Stimulated activated CD4-positive, alpha-beta T cell treated with anti-CD3 and anti-CD28 coated beads, Interleukin-15, amount 100 ng/mL, for 1 hour (primary cell): ENCODE measurements at regions not wholly inside any gene's neighbourhood (a gene's known extent, or its start where the extent isn't known, plus 50 kb on each side); places are given as distances from the start of the nearest gene placed in this dataset.

ENCODE experiments used
- DNase-seq, 2 donors: peaks; one replicate each; pipeline ENCODE4 v3.0.0-alpha.2; 2020; ENCODE audit warnings: low read depth in 1 of 2, low spot score in 1 of 2

DNA sequence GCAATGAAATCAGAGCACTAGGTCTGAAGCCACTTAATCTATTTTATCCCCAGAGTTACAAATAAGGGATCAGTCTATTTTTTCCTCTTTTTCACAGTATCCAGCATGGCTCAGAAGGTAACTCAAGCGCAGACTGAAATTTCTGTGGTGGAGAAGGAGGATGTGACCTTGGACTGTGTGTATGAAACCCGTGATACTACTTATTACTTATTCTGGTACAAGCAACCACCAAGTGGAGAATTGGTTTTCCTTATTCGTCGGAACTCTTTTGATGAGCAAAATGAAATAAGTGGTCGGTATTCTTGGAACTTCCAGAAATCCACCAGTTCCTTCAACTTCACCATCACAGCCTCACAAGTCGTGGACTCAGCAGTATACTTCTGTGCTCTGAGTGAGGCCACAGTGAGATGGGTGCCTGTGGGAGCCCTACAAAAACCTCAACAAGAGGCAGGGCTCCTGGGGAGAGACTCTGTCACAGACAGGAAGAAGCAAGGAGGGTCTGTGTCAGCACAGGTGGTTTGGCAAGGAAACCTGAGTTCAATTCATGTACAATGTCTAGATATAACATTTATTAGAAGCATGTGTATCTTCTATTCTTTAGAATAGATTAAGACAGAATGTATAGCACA is 334.3 kb upstream of the OR4E1 start:
- DNase-seq = no peak

DNA sequence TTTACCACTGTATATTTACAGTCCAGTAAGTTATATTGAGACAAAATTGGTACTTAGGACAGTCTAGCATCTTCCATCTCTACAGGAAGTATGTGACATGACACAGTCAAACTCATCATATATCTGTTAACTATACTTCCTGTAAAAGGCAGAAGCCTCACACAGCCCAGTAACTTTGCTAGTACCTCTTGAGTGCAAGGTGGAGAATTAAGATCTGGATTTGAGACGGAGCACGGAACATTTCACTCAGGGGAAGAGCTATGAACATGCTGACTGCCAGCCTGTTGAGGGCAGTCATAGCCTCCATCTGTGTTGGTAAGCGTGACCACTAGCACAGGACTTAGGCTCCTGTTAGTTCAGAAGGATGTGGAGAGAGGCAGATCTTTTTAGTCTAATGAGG is 333.7 kb upstream of the OR4E1 start:
- no peak for DNase-seq

DNA sequence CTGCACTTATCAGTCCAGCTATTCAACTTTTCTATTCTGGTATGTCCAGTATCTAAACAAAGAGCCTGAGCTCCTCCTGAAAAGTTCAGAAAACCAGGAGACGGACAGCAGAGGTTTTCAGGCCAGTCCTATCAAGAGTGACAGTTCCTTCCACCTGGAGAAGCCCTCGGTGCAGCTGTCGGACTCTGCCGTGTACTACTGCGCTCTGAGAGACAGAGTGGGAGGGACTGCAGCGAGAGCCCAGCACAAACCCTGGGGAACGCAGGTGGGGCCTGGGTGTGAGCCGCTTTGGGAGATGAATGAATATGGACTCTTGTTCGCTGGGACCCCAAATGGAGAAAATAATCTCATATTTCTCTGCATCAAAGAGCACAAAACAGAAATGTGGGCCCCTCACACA is 329.8 kb upstream of the OR4E1 start:
- no peak for DNase-seq

DNA sequence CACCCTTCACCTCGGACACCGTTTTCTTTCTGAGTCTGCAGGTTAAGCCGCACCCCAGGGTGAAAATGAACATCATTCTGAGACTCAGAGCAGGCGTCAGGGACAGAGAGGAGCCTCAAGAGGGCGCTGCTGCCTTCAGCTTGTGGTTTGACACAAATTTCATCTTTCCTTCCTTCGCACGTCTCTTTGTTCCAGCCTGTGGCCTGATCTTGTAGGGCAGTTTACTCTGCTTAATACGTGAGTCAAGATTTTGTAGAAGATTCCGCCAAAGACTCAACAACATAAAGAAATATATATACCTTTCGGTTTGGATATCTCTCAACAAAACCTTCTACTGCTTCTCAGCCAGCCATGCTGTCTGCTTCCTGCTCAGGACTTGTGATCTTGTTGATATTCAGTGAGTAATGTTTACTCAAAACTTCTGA is 329.3 kb upstream of the OR4E1 start:
- peak; percentile 29 to 55 for DNase-seq

DNA sequence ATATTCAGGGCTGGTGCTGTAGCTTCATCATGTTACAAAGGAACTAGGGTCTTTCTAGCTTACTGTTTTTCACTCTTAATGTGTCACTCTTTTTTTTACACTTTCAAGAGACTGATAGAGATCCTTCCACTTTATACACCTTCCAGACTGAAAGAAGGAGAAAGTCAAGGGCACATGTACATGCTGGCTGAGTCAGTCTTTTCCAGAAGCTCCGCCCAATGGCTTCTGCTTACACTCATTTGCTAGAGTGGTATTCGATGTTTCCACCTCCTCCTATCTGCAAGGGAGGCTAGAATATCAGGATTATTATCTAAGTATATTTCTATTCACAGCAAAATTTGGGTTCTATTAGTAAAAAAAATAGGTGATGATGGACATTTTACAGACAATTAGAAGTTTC is 325.8 kb upstream of the OR4E1 start:
- DNase-seq = no peak

DNA sequence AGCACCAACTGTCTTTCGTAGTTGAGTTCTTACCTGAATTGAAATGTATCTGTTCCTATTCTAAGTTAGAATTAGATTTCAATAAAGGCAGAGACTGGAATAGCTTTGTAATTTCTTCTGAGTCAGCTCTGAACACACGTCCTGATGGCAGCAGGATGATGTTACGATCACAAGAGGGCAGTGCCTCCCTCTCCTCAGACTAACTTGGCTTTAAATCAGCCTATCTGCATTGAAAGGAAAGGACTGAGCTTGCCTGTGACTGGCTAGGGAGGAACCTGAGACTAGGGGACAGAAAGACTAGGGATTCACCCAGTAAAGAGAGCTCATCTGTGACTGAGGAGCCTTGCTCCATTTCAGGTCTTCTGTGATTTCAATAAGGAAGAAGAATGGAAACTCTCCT is 323.7 kb upstream of the OR4E1 start:
- no peak for DNase-seq

DNA sequence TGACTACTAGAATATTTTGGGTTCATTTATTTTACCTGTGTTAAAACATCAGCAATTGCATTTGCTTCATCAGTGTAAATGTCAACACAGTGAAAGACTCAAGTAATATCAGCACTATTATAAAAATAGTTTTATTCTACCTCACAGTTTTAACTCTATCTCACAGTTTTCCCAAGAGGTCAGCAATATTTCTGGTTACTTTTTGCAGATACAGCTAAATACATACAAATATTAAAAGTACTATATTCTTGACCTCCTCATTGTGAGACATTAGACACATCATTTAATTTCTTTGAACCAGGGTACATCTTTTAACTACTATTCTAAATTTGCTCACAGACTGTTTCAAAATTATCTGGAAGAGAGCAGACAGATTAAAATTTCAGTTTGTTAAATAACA is 321.7 kb upstream of the OR4E1 start:
- no peak for DNase-seq

DNA sequence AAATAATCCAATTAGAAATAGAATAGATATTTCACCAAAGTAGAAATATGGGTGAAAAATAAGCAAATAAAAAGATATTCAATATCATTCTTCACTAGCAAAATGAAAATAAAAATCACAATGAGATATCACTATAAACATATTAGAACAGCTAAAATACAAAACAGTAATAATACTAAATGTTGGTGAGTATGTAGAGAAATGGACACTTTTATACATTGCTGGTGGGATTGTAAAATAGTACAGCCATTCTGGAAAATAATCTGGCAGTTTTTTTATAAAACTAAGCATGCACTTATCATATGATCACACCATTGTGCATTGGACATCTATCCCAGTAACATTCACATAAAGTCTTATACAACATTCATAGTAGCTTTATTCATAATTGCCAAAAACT is 320.2 kb upstream of the OR4E1 start:
- DNase-seq = no peak

DNA sequence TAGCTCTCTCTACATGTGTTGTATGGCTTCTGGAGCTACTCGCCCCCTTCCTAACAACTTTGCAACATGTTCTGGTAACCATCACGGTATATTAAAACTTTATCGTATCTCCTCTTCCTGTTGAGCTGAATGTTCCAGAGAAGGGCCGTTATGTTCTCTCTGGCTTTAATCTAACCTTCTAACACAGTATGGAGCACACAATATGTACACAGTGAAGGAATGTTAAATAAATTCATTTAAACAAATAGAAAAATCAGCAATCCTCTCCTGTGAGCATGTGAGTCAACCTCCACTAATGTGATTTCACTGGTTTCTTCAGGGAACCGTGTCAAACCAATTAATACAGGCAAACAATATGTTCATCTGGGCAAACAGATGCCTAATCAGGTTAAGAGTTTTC is 319.5 kb upstream of the OR4E1 start:
- no peak for DNase-seq

DNA sequence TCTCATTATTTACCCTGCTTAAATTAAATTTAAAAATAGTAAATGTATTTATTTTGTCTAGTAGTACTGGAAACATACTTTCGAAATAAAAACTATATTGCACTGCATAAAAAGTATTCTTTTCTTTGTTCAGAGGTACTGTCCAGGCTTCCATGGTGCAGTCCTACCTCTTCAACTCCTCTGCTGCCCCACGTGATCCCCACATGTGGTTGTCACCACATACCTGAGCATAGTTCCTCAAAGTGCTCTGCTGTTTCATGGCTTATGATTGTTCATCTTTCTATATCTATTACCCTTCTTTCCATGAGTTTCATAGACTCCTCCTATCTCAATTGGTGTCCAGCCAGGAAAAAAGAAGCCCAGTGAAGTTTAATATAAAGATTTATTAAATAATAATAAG is 317.5 kb upstream of the OR4E1 start:
- no peak for DNase-seq

DNA sequence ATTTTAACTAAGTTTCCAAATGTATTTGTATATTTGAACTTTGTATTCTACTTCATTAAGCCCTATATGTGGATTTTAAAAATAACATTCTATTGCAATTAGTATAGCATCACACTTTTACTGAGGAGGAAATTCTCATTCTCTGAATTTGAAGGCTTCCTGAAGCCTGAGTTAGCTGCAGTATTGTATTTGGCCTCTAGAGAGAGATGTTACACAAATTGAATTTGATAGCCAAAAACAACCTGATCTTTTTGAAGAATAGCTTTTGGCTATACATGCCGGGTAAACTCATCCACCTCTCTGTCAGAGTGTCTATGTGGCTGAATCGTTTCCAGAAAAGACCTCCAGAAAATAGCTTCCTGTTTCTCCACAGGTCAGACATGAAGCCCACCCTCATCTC is 316.5 kb upstream of the OR4E1 start:
- no peak for DNase-seq

DNA sequence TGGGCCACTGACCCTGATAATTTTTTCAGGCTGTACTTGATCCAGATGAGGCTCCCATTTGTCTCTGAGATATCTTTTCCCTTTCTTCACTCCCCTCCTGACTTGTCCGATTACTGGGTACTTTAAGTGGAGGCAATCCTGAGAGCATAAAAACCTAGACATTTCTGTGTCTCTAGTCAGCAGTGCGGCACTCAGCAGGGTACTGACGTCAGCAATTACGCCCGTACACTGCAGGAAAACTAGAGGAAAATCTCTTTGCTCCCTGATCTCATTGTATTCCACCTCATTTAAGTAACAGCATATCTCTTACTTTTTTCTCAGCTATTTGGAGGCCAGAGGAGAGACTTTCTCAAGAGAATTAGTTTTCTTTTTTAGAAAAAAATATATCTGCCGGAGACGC is 315.5 kb upstream of the OR4E1 start:
- no peak for DNase-seq

DNA sequence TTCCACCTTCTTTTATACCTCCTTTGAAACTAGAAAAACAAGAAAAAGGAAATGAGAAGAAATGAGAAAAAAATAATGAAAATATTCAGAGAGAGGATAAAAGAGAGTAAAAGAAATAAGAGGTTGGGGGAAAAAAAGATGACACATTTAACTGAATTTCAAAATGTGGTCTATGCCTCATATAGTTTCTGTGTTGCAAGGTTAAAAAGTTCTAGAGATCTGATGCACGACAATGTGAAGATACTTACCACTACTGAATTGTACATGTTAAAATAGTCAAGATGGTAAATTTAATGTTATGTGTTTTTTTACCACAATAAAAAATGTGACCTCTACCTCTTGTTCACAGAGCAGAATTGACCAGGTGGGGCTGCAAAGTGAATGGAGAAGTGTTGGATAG is 314.8 kb upstream of the OR4E1 start:
- DNase-seq = no peak

DNA sequence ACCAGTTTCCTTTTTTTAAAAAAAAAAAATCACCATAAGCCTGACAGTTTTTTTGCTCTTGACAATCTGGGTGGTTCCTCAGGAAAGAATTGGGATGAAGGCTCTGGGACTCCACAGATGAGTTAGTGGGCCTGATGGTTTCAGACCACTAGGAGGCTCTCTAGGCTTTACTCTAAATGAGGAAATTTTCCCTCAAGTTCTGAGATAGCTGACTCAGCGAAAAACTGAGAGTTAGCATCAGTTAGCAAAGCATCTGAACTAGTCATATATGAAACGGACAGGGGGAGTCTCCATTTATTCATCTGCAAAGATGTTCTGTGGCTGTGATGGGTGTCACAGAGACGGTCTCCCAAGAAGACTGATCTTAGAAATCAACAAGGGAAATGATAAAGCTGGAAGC is 314.3 kb upstream of the OR4E1 start:
- no peak for DNase-seq

DNA sequence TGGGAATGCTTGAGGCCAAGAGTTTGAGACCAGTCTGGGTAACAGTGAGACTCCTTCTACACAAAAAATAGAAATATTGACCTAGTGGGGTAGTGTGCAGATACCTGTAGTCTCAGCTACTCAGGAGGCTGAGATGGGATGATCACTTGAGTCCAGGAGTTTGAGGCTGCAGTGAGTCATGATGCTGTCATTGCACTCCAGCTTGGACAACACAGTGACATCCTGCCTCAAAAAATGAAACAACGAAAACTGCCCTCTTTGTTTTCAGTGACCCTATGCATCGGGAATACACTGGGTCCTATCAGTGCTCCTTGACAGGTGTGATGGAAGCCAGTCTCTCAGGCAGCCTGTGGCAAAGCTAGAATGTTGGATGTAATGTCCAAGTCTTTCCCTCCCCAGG is 311.5 kb upstream of the OR4E1 start:
- no peak for DNase-seq

DNA sequence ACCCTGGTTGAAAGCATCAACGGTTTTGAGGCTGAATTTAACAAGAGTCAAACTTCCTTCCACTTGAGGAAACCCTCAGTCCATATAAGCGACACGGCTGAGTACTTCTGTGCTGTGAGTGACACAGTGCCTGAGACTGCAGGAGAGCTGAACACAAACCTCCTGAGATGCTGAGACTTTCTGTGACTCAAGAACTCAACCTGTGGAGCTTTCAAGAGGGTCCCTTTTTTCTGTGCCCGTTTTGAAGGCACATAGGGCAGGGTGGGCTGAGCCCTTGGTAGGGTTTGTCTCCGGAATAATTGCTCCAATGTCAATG is 305.3 kb upstream of the OR4E1 start:
- no peak for DNase-seq

DNA sequence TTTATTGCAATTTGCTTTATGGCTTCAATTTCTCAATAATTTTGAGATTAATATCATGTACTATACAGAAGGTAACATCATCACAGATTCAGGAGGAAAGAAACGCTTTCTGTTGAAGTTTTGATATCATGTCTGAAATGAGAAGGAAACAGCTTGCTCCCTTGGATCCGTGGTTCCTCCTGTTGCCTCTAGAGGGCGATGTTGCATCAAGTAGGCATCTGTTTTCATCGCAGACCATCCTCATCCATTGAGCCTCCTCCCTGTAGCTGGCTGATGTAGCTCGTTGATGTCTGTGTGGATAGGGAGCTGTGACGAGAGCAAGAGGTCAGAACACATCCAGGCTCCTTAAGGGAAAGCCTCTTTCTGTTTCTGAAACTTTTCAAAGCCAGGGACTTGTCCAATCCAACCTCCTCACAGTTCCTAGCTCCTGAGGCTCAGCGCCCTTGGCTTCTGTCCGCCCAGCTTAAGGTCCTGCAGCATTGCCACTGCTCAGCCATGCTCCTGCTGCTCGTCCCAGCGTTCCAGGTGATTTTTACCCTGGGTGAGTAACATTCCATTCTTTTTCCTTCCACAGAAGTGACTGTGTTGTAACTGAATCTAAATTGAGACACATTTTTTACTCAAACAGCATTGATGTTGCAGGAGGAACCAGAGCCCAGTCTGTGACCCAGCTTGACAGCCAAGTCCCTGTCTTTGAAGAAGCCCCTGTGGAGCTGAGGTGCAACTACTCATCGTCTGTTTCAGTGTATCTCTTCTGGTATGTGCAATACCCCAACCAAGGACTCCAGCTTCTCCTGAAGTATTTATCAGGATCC is 304.8 kb upstream of the OR4E1 start:
- peak in 1 of 2 donors; percentile 22 for DNase-seq

DNA sequence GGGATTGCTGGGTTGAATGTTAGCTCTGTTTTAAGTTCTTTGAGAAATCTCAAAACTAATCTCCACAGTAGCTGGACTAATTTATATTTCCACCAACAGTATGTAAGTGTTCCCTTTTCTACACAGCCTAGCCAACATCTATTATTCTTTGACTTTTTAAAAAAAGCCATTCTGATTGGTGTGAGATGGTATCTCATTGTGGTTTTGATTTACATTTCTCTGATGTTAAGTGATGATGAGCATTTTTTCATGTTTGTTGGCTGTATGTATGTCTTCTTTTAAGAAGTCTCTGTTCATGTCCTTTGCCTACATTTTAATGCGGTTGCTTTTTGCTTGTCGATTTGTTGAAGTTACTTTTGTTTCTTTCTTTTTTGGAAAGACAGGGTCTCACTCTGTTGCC is 301.1 kb upstream of the OR4E1 start:
- no peak for DNase-seq

DNA sequence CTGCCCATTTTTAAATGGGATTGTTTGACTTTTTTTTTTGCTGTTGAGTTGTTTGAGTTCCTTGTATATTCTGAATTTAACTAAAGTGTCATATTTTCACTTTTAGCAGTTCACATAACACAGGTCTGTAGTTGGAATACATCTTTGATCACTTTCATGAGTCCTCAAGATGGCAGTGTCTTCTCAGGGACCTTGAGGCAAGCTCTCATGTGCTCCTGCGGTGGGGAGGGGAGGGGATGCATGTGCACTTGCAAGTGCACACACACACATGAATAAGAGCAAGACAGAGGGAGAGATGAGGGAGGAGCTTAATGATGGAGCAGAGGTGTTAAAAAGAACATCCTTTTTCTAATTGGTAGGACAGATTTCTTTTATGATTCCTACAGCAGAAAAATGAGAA is 291.4 kb upstream of the OR4E1 start:
- peak in 1 of 2 donors; percentile 2 for DNase-seq

DNA sequence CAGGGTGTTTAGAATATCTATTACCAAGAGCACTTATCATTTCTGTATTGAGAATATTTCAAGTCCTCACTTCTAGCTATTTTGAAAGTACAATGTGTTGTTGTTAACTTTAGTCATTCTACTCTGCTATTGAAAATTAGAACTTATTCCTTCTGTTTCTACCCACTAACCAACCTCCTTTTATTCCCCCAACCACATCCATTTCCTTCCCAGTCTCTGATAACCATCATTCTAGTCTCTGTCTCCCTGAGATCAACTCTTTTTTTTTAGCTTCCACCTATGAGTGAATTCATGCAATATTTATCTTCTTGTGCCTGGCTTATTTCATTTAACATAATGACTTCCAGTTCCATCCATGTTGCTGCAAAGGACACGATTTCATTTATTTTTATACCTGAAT is 290.6 kb upstream of the OR4E1 start:
- DNase-seq = no peak

DNA sequence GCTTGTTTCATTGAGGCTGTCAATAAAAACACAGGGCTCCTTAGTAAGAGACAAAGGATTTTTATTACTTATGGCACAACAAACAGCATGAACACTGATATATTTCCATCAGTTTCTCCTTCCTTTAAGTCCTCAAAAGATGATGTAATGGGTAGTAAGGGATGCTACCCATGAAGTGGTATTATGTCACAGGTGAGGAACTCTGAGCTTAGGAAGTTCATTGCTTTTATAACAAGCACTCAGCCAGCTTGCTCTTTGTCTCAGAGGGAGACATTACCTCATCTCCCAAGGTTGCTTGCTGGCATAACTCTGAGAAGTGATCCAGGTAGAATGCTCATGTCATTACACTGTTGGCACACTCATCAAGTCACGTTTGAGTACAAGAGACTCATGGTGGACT is 287.0 kb upstream of the OR4E1 start:
- DNase-seq = no peak

DNA sequence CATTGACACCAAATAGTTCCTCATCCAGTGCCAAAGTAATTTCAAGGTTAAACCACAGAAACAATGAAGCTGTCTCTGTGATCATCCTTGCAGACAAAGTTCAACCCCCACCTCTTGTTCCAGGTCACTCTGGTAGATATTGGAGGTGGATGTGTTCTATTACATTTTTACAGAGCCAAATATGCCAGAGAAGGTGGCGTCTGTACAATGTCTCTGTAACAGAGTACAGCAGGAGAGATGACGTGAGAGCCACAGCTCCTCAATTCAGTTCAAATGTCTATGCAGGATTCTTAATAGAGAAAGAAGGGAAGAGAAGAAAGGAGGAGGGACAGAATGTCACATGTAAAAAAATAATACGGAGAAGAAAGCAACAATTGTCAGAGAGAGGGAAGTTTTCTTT is 268.3 kb upstream of the OR4E1 start:
- no peak for DNase-seq
